GM12864 (cell line): ENCODE measurements at regions not wholly inside any gene's neighbourhood (a gene's known extent, or its start where the extent isn't known, plus 50 kb on each side); places are given as distances from the start of the nearest gene placed in this dataset.

Source experiments
- DNase-seq: peaks from one replicate; pipeline ENCODE4 v3.0.0-alpha.2; 2011; ENCODE audit warnings: low read depth
- H3K4me3 ChIP-seq: 2 replicates; pipeline ENCODE4 v1.5.1; 2011; ENCODE audit warnings: mild to moderate bottlenecking, low read depth, low read length, control low read depth
- TF ChIP-seq, protein P1 (sequence below): IDR thresholded peaks from 2 replicates; pipeline ENCODE4 v1.5.1; 2011; ENCODE audit warnings: low read depth, mild to moderate bottlenecking, moderate library complexity, low read length, control low read depth, inconsistent platforms; ENCODE audit errors: missing control alignments

DNA sequence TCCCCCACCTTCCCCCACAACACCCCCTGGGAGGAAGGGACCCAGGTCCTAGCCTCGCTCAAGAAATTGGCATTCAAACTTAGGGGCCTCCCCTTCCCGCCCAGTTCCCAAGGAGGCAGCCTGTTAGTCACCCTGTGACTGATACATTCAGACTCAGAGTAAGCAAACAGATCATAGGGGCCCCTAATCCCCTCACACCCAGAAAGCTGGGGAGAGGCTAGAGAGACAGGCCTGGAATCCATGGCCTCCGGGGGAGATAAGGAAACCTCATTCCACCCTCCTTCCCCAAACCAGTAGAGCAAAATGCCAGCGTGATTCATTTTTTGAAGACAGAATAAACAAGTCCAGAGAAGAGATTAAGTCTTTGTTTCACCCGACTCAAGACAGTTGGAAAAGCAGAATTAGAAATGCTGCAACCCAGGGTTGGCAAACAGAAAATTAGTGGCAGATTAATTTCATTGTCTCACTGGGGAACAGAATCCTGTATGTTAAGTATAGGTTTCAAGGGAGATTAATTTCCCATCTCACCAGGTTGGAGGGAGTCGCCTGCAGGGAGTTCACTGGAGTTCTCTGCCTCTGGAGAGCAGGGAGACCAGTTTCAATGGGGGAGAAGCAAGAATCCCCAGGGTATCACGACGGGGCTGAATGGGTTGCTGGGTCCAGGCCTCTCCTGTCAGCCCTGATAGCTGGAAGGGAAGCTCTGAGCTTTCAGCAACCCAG lies 268.3 kb downstream of the UACA start:
- DNase-seq = no peak
- H3K4me3 ChIP-seq = no peak overlapping the region
- TF ChIP-seq, protein P1, sequence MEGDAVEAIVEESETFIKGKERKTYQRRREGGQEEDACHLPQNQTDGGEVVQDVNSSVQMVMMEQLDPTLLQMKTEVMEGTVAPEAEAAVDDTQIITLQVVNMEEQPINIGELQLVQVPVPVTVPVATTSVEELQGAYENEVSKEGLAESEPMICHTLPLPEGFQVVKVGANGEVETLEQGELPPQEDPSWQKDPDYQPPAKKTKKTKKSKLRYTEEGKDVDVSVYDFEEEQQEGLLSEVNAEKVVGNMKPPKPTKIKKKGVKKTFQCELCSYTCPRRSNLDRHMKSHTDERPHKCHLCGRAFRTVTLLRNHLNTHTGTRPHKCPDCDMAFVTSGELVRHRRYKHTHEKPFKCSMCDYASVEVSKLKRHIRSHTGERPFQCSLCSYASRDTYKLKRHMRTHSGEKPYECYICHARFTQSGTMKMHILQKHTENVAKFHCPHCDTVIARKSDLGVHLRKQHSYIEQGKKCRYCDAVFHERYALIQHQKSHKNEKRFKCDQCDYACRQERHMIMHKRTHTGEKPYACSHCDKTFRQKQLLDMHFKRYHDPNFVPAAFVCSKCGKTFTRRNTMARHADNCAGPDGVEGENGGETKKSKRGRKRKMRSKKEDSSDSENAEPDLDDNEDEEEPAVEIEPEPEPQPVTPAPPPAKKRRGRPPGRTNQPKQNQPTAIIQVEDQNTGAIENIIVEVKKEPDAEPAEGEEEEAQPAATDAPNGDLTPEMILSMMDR = no peak

DNA sequence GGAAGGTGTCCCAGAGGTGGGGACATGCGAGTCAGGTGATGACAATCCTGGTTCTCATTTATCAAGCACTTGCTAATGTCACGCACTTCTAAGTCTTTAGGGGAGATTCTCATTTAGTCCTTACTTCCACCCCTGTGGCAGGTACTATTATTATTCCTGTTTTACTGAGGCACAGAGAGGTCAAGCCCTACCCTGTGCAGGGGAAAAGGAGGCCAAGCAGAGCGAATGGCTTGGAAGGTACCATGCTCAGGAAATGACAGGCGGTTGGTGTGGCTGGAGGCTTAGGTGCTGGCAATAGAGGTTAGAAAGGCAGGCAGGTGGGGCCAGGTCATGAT lies 268.9 kb downstream of the UACA start:
- TF ChIP-seq, protein P1 = no peak
- DNase-seq = no peak
- H3K4me3 ChIP-seq = no peak overlapping the region

DNA sequence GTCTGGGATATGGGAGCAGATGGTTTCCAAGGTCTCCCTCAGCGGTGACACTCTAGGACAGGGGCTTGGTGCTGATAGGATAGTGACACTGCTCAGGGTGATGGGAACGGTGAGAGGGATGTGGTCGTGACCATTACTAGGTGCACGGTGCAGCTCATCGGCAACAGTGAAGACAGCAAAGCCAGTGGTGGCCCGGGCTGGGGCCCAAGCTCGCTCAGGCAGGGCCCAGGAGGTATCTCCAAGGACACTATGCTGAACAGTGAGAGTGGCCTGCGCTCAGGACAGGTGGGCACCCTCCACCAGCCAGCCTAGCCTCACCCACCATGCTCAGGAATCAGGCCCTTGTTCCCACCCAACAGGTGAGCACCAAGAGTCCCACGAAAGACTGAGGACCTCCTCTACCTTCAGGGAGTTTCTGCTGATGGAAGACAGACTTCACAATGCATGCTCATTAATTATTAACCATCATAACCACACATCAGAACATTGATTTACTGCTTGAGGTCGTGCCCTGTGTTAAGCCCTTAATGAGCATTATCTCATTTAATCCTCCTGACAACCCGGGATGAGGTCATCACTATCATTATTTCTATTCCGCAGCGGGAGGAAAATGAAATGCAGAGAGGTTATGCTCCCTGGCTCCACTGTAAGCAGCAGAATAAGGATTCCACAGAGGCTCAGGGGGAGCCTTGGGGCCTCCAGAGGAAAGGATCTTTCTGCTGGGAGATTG lies 269.4 kb downstream of the UACA start:
- TF ChIP-seq, protein P1 = no peak
- no peak for DNase-seq
- no peak overlapping the region for H3K4me3 ChIP-seq

DNA sequence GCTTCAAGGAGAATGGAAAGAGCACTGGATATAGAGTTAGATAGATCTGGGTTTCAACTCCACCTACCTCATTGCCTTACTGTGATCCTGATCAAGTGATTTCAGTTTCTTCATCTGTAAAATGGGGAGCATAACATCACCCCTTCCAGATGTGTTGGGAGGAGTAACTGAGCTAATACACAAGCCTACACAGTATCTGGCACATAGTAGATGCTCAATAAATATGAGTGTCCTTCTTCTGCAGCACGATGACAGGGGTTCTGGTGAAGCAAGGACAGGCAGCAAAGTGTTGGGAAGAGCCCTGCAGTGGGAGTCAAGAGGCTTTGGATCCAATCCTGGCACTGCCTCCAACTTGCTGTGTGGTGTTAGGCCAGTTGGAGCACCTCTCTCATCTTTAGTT lies 270.0 kb downstream of the UACA start:
- TF ChIP-seq, protein P1 = no peak

DNA sequence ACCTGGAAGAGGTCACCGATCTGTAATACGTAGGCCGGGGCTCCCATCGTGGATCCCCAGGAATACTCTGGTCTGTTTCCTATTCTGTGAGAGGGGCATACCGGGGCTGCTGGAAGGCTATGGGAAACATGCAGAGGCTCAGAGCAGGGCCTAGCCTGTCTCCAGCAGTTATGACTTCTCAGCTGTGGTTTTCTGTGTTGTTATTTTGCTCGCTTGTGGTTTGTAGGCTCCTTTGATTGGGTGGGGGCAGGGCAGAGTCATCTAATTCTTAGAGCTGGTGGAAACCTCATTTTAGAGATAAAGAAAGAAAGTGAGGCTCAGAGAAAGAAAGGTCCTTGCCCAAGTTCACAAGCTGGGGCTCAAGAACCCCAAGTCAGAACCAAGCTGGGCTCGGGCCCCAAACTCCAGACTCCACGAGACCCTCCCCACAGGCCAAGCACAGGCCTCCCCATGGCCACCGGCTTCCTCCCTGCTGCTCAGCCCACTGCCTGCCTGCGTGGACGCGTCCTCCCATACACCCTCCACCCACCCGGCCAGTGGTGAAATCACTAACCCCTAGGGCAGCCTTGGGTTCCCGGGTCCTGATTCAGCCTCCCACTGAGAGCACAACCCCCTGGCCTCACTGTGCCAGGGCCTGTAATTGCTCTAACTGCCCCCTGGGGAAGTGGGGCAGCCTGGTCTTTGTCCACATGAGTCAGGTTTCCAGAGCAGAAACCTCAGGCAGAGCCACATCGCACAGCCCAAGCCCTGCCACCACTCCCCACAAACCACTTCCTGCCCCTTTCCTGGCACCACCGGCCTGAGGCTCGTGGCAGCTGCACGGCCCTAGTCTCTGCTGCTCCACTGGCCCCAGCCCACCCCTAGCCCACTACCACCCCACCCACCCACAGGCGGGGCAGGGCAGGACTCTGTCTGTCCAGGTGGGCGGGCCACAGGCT lies 270.8 kb downstream of the UACA start:
- DNase-seq = peak; percentile 80
- peak overlapping the region; percentile 5; the same call in 1 of the 2 replicates for H3K4me3 ChIP-seq
- TF ChIP-seq, protein P1 = peak; percentile 5

More for the DNA sequence above, 270.0 kb downstream of the UACA start:
- DNase-seq = no peak
- no peak overlapping the region for H3K4me3 ChIP-seq

DNA sequence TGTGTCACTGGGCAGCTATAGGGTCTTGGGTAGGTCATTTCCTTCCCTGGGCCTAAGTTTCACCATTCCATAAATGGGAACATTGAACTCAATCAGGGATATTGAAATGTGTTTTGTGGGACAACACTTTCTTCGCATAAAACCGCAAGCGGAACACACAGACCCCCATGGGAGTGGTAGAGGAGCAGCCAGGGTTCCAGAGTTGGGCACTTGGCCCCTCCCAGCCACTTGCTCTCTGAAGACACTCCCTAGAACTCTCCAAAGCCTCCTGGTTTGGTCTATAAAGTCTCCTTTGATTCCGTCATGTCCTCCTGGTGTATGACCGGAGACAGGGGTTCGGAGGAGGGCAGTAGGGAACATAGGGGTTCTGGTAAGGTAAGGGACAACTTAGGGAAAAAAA lies 271.7 kb downstream of the UACA start:
- DNase-seq = no peak
- no peak overlapping the region; the same call in 1 of the 2 replicates for H3K4me3 ChIP-seq
- TF ChIP-seq, protein P1 = no peak
